Hepatocyte (in vitro differentiated cells): ENCODE measurements at regions not wholly inside any gene's neighbourhood (a gene's known extent, or its start where the extent isn't known, plus 50 kb on each side); places are given as distances from the start of the nearest gene placed in this dataset.

Source experiments
- DNase-seq: peaks from one replicate; pipeline ENCODE4 v3.0.0-alpha.2; 2016; ENCODE audit warnings: low spot score
- H2AFZ ChIP-seq: fragments of 200-600 bp; sonication (generic); 2 replicates; pipeline ENCODE4 v1.6.0; 2016; ENCODE audit warnings: antibody characterized with exemption, mild to moderate bottlenecking
- H3K27ac ChIP-seq: fragments of 200-600 bp; sonication (generic); 2 replicates; pipeline ENCODE4 v1.5.1; 2016; ENCODE audit warnings: mild to moderate bottlenecking
- H3K27me3 ChIP-seq: fragments of 200-600 bp; sonication (generic); 2 replicates; pipeline ENCODE4 v1.6.1; 2016
- H3K36me3 ChIP-seq: fragments of 200-600 bp; sonication (generic); replicated peaks from 2 replicates; pipeline ENCODE4 v1.5.1; 2016; ENCODE audit warnings: low read depth; ENCODE audit not compliant: insufficient read depth
- H3K4me1 ChIP-seq: fragments of 200-600 bp; sonication (generic); 2 replicates; pipeline ENCODE4 v1.5.1; 2016; ENCODE audit warnings: mild to moderate bottlenecking, moderate library complexity; ENCODE audit not compliant: insufficient read depth
- H3K4me2 ChIP-seq: fragments of 200-600 bp; sonication (generic); 2 replicates; pipeline ENCODE4 v1.6.0; 2016
- H3K4me3 ChIP-seq: fragments of 200-600 bp; sonication (generic); 2 replicates; pipeline ENCODE4 v1.5.1; 2016; ENCODE audit warnings: mild to moderate bottlenecking
- H3K79me2 ChIP-seq: fragments of 200-600 bp; sonication (generic); 2 replicates; pipeline ENCODE4 v1.6.0; 2017; ENCODE audit warnings: mild to moderate bottlenecking
- H3K9me2 ChIP-seq: fragments of 200-600 bp; sonication (generic); replicated peaks from 2 replicates; pipeline ENCODE4 v1.6.0; 2017; ENCODE audit warnings: mild to moderate bottlenecking; ENCODE audit not compliant: insufficient read depth
- H3K9me3 ChIP-seq: fragments of 200-600 bp; sonication (generic); 2 replicates; pipeline ENCODE4 v1.5.1; 2016; ENCODE audit warnings: low read depth, mild to moderate bottlenecking
- H4K20me1 ChIP-seq: fragments of 200-600 bp; sonication (generic); 2 replicates; pipeline ENCODE4 v1.6.0; 2016; ENCODE audit warnings: mild to moderate bottlenecking; ENCODE audit not compliant: insufficient read depth, poor library complexity, severe bottlenecking
- CTCF ChIP-seq: fragments of 200-600 bp; sonication (generic); IDR thresholded peaks from 2 replicates; pipeline ENCODE4 v1.5.1; 2016; ENCODE audit warnings: antibody characterized with exemption, mild to moderate bottlenecking; ENCODE audit not compliant: poor library complexity
- EZH2 ChIP-seq: fragments of 200-600 bp; sonication (generic); IDR thresholded peaks from 2 replicates; pipeline ENCODE4 v1.6.1; 2016; ENCODE audit warnings: antibody characterized with exemption, mild to moderate bottlenecking, borderline replicate concordance
- EZH2phosphoT487 ChIP-seq: fragments of 200-600 bp; sonication (generic); IDR thresholded peaks from one replicate; pipeline ENCODE4 v1.6.1; 2018; ENCODE audit warnings: antibody characterized with exemption, mild to moderate bottlenecking, low read depth, moderate library complexity; ENCODE audit not compliant: unreplicated experiment, severe bottlenecking
- WGBS: methylation state at CpG from one replicate; pipeline ENCODE4 v1.1.6; 2016; ENCODE audit warnings: low lambda C conversion rate; ENCODE audit errors: missing lambda C conversion rate; 5-methylcytosine and 5-hydroxymethylcytosine counted together

GRCh38 chr5:28234356-28234968 is 1196.1 kb upstream of the CDH9 start:
- no peak overlapping the region for H2AFZ ChIP-seq
- no peak overlapping the region for H3K4me2 ChIP-seq
- WGBS, result 71% methylated on average over 1 of the region's 1 CpG
- TF ChIP-seq EZH2phosphoT487, result no peak
- H3K4me1 ChIP-seq, result no peaks in the 10 kb centered on the region
- no peaks in the 10 kb centered on the region for H3K27me3 ChIP-seq
- no peaks in the 10 kb centered on the region for H4K20me1 ChIP-seq
- H3K9me2 ChIP-seq, result no peaks in the 10 kb centered on the region
- no peaks in the 10 kb centered on the region for H3K9me3 ChIP-seq
- no peaks in the 10 kb centered on the region for H3K36me3 ChIP-seq
- no peak overlapping the region for H3K27ac ChIP-seq
- no peaks in the 10 kb centered on the region for H3K79me2 ChIP-seq
- no peak for DNase-seq
- H3K4me3 ChIP-seq, result no peak overlapping the region

GRCh38 chr5:28226407-28226806 is 1188.0 kb upstream of the CDH9 start:
- no peak for DNase-seq
- Histone ChIP-seq H2AFZ (no peak overlapping the region), H3K27me3 (no peaks in the 10 kb centered on the region), H3K27ac (no peak overlapping the region), H3K4me2 (no peak overlapping the region), H4K20me1 (no peaks in the 10 kb centered on the region), H3K79me2 (no peaks in the 10 kb centered on the region), H3K9me3 (no peaks in the 10 kb centered on the region), H3K4me3 (no peak overlapping the region), H3K4me1 (no peaks in the 10 kb centered on the region), H3K9me2 (no peaks in the 10 kb centered on the region), H3K36me3 (no peaks in the 10 kb centered on the region)
- TF ChIP-seq EZH2phosphoT487 (no peak), CTCF (no peak), EZH2 (no peak)
- WGBS, result 89% methylated on average over 3 of the region's 3 CpGs

- TF ChIP-seq EZH2 (no peak), CTCF (no peak), EZH2phosphoT487 (no peak)
- Histone ChIP-seq H3K4me3 (no peak overlapping the region), H3K27ac (no peak overlapping the region), H3K4me2 (no peak overlapping the region), H3K27me3 (no peaks in the 10 kb centered on the region), H3K9me3 (no peaks in the 10 kb centered on the region), H3K9me2 (no peaks in the 10 kb centered on the region), H2AFZ (no peak overlapping the region), H4K20me1 (no peaks in the 10 kb centered on the region), H3K36me3 (no peaks in the 10 kb centered on the region), H3K79me2 (no peaks in the 10 kb centered on the region), H3K4me1 (no peaks in the 10 kb centered on the region)
- no peak for DNase-seq
Measured at GRCh38 chr5:28219539-28219938, 1181.2 kb upstream of the CDH9 start.

- DNase-seq, result no peak
- WGBS, result 92% methylated on average over 3 of the region's 3 CpGs
- Histone ChIP-seq H3K4me2 (no peak overlapping the region), H4K20me1 (no peaks in the 10 kb centered on the region), H3K4me3 (no peak overlapping the region), H3K36me3 (no peaks in the 10 kb centered on the region), H3K27ac (no peak overlapping the region), H2AFZ (no peak overlapping the region), H3K79me2 (no peaks in the 10 kb centered on the region), H3K27me3 (no peaks in the 10 kb centered on the region), H3K4me1 (no peaks in the 10 kb centered on the region), H3K9me3 (no peaks in the 10 kb centered on the region), H3K9me2 (no peaks in the 10 kb centered on the region)
- TF ChIP-seq CTCF (no peak), EZH2 (no peak), EZH2phosphoT487 (no peak)
Measured at GRCh38 chr5:28217695-28218094, 1179.3 kb upstream of the CDH9 start.
